ENCODE measurements at regions not wholly inside any gene's neighbourhood (a gene's known extent, or its start where the extent isn't known, plus 50 kb on each side); places are given as distances from the start of the nearest gene placed in this dataset.

DNA sequence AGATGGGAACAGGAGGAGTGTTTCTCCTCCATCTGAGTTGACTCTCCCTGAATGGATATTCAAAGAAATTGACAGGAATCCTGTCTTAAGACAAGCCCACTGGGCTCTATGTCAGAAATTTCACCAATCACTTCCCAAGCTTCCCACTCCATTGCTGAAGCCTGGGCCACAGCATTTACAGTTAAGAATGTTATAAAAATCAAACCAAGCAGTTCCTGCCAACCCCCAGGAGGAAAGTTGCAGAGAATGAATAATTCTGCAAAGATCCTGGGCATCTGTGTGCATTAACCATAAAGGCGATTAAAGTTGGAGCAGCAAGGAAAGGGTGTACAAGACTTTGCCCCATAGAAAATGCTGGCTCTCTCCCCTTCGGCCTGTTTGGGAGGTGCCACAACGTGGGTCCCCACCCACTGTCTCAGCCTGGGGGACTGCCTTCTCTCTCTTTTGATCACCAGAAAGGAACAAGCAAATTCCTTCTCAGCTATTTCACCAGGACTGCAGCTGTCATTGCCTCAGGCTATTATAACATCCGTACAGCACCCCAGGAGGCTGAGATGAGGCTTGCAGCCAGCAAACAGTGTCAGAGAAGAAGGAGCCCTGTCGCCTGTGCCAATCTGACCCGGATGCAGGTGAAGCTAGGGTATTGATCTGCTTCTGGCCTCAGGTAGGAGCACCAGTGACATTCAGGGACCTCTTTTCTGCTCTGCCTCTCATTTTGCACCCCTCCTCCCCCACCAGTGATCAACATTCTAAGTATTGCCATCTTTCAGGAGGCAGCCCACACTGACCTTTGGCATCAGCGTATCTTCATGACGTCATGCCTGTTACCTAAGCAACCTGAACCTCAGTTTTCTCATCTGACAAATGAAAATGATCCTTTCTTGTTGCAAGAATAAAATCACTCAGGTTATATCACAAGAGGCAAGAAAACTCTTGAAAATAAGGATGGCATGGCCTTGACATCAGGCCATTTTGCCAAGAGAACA, 219.0 kb downstream of the SH3BP4 start:
- no peak for DNase-seq

DNA sequence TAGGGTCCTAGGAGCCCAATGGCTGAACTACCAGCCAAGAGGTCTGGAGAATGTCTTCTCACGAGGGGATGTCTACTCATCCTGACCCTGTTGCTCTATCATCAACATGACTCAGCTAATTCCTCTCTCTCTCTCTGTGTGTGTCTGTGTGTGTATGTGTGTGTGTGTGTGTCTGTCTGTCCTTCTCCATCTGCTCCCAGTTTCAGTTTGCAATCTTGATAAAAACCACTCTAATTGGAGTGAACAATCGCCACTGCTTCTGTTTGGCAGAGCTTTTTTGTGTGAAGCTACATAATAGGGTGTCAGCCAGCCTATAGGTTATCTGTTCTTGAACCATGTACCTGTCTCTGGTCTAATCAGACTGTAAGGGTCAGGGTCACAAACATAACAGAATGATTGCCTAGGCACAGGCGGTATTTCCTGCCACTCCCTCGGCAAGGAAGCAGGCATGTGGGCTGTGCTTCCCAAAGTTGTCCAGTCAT, 219.8 kb downstream of the SH3BP4 start:
- DNase-seq = no peak

DNA sequence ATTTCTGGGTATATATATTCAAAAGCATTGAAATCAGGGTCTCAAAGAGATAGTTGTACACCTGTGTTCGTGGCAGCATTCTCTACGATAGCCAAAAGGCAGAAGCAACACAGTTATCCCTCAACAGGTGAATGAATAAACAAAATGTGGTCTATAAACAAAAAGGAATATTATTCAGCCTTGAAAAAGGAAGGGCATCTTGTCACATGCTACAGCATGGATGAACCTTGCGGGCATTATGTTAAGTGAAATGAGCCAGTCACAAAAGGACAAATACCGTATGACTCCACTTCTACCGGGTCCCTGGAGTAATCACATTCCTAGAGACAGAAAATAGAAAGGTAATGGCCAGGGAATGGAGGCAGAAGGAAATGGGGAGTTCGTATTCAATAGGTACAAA, 228.8 kb downstream of the SH3BP4 start:
- DNase-seq = no peak

DNA sequence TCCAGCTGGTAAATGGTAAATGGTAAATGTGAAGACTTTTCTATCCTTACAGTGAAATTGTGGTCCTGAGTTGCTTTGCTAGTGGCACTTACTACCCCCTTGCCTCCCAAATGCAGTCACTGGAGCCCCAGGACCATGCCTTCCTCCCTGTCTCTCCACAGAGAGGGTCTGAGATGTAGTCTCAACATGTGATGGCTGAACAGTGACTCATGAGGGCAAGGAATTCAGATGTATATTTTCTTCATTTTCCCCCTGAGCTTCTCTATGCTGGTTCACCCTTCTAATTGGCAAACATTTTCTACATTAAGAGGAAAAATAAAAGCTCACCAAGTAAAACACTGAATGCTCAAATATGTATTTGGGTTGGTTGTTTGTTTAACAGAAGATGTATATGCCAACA, 232.0 kb downstream of the SH3BP4 start:
- DNase-seq = no peak

DNA sequence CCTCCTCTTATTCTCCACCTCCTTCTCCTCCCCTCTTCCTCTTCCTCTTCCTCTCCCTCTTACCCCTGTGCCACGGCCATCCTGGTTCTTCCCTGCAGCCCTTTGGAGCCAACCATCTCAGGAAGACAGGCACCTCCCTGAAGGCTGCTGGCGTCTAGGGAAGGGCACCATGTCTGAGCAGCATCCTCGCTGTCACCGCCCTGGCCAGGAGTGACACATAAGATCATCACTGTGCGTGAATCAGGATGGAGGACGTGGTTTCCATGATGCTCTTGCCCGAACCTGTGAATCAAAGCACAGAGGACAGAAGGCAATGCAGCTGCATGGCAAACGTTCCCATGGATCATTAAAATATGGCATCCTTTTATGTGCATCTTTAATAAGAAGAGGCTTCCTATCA, 236.0 kb downstream of the SH3BP4 start:
- no peak for DNase-seq

DNA sequence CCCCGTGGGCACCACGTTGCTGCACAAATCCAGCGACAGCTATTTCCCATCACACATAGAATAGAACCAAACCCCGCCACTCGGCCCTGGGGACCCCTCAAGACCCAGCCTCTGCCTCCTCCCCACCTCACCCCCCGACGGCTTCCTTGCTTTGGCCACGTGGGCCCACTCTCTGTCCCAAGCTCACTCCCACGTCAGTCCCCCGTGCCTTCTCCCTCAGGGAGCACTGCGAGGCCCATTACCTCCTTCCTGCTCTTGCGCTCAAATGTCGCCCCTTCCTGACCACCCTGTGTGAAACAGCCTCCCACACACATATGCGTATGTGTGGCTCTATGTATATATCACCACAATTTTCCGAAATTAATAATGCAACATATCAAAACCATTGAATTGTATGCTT, 239.7 kb downstream of the SH3BP4 start:
- no peak for DNase-seq

DNA sequence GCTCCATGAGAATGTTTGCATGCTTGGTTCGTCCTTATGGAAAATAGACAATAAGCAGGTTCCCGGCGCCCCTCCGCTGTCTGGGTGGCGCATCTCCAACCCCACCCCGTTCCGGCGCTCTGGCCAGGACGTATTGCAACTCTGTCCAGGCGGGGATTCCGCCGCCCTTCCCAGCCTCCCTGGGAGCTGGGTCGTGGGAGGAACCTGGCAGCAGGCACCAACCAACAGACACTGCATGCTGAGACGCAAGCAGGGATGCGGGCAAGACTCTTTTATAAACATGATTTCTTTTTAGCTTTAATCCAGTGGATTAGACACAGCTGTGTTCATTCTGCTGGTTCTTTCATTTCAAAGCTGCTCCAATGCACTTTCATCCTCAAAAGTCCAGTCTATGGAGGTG, 240.2 kb downstream of the SH3BP4 start:
- no peak for DNase-seq

DNA sequence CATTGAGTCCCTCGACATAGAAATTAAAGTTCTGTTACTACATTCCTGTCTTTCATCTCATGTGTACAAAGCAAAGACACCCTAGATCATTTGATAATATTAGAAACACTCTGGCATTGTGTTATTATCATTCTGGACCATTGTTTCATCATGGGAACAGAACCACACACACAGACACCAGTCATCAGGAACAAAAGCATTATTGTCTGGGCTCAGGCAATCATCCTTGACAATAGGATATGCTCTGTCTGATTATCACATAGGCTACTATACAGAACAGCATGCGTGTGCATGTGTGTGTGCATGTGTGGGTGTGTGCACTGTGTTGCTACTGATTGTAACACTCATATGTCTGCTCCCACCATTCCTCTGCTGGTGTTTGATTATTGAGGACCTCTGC, 242.5 kb downstream of the SH3BP4 start:
- no peak for DNase-seq

DNA sequence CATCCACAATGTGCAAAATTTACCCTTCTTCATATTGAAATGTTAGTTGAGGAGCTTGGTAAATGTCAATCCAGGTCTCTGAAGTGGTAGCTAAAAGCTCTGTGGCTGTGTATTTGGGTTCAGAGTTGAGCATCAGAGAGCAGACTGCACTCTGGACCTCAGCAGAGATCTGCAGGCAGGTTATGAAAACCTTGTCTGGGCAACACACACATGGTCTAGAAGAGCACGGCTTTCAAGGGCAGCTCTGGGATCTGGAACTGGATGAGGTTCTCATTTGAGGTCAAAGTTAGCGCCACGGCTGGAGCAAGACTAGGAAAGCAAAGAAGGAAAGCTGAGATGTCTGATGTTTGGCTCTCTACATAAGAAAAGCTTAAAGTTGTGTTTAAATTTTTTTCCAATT, 243.0 kb downstream of the SH3BP4 start:
- DNase-seq = no peak

DNA sequence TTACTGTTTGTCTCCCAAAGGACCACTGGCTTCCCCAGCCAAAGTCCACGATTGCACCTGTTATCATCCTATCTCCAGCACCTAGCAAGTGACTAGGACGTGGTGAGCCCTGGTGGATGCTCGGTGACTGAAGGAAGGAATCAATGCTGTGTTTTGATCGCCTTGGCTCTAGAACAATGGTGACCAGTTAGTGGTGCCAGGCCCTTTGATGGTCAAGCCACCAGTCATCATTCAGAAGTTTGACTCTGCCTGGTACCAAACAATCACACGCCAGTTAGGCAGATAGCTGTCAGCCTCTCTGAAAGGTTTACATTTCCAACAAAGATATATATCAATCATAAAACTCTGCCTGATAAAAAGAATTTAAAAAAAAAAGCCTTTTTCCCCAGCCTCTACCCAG, 244.1 kb downstream of the SH3BP4 start:
- no peak for DNase-seq

DNA sequence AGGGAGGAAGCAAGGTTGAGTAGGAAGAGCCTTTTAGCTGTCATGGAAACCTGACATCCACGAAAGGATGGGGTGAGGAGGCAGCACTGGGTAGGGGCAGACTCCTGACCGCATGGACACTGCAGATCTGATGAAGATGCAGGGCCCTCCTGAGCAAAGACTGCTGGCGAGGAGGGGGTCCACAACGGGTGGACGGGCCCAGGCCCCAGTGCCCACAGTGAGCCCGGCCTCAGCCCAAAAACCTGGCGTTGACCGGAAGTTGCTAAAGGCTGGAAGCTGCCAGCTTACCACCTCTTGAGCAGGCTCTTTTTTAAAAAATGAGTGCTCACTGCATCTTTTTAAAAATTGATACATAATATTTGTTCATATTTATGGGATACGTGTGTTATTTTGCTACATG, 247.3 kb downstream of the SH3BP4 start:
- DNase-seq = no peak

DNA sequence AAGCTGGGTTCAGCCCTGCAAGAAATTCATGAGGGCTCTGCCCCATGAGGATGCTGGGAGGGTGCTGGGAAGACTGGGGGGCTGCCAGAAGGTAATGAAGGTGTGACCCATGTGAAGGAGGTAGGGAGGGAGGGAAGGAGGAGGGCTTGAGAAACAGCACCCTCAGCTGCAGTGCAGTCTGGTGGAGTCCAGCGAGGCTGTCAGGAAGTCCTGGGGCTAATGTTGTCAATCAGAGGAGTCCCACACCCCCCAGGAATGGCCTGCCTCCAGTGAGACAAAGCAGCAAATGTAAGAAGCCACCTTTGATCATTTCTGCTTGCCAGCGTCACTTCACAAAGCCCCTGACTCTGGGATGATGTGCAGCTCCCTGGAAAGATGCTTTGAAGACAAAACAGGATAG, 248.4 kb downstream of the SH3BP4 start:
- DNase-seq = no peak

DNA sequence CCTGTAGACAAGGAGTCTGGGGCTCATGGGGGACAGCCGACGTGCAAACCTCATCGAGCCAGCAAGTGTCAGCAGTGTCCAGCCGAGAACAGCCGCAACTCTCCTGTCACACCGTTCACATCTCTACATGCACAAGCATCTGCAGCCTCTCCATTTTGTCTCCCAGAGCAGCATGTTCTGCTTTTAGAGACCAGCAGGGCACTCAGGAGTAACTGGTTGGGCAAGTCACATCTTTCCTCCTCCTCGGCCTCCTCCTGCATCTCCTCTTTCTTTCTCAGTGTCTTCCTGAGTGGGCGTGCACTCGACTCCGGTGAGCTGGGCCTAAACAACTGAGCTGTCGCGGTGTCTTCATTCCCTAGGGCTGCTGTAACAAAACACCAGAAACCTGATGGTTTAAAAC, 249.9 kb downstream of the SH3BP4 start:
- no peak for DNase-seq

DNA sequence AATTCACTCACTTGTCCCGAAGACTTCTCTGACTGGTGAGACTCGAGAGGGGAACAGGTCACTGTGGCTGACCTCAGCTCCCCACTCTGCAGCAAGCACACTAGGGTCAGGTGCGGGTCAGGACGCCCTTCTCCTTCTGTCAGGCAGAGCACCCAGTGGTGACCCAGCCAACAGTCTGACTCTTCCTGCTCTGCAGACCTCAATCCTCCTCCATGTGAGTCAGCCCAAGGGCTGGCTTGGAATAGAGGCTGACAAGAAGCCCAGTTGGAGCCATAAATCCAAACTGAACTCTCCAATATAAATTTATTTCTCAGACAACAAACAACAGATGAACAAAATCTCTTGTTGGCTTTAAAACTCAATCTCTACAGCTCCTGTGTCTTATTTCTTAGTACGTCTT, 253.1 kb downstream of the SH3BP4 start:
- no peak for DNase-seq

DNA sequence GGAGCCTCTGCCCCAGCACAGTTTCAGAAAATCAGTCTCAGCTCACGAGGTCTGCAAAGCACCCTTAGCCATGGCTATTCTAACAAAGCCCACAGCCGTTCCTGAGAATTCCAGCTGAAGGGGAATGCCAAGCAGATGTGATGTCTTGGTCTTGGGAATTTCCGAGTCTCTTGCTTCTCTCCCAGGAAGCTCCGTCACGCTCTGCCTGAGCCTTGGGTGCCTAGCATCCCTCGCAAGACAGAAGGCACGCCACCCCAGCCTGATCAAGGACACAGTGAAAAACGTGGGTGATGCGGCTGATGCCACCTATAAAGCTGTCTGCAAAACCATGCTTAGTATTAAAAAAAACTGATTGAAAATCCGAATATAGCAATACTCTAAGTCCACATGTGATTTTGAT, 254.6 kb downstream of the SH3BP4 start:
- no peak for DNase-seq

DNA sequence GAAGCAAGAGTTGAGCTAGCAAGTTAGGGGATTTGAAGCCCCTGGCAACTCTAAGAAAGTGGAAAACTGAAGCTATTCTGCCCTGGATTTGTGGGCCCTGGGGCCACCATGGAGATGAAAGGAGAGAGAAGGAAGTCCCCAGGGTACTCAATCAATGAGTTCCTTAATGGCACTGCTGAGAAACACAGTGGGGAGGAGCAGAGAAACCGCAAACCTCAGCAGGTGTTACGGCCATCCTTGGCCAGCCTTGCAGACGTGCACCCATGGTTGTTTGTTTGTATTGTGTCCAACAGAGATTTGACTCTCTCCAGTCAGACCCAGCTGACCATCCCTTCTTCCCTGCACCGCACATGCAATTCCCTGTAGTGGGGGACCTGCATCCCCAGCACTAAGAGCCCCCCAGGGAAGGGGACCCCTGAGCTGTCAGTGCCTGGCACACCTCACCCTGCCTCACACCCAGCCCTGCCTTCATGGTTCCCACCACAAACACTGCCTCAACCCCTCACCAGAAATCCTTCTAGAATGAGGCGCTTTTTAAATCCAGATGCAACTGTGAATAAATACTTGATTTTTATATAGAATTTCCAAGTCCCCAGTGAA, 255.3 kb downstream of the SH3BP4 start:
- no peak for DNase-seq

DNA sequence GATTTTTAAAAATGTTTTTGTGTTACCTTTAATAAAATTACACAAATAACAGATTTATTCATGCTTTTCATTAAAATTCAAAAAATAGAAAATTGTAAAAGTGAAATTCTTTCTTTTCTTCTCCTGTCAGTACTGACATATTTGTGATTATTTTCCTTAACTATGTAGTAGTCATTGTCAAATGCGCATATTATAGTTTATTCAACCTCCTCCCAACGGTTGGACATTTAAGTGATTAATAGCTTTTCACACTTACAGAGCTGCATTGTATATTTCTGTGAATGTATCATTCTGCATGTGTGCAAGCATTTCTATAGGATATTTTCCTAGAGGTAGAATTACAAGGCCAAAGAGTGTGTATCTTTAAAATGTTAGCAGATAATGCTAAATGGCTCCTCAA, 259.2 kb downstream of the SH3BP4 start:
- DNase-seq = no peak

DNA sequence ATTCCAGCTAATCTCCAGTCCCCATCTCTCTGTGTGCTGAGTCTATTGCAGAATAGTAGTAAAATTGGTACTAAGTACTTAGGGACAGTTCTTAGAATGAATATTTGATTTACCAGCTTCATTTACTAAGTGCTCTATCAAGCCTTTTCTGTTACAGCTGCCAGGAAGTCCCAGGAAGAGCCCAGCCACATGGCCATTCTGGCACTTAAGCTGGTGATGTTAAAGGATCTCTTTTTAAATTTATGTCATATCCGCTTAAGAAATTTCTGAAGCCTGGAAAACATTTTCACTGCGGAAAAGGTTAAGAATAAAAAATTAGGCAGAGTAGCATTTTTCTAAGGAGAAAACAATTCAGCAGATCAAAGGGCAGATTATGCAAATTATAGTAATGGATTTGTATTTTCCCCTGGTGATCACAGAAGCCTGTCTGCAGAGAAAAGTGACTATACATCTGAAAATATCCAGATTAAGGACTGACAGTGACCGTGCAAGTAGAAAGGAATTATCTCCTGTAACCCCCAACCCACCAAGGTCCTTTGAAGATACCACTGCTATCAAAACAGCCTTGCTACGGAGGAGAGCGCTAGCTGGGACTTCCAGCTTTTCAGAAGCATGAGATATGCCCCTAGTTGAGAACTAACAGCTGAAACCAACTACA, 260.8 kb downstream of the SH3BP4 start:
- DNase-seq = no peak

DNA sequence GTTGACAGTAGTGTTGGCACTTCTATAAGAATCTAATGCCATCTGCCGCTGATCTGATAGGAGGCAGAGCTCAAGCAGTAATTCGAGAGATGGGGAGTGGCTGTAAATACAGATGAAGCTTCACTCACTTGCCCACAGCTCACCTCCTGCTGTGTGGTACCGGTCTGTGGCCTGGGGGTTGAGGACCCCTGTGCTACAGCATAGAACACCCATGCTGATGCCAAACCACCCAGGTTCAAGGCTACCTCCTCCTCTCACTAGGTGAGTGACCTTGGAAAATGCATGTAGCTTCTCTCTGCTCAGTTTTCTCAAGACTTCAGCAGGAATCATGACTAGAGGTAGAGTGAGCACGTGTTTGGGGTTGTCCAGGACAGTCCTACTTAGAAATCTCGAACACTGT, 263.4 kb downstream of the SH3BP4 start:
- DNase-seq = no peak

DNA sequence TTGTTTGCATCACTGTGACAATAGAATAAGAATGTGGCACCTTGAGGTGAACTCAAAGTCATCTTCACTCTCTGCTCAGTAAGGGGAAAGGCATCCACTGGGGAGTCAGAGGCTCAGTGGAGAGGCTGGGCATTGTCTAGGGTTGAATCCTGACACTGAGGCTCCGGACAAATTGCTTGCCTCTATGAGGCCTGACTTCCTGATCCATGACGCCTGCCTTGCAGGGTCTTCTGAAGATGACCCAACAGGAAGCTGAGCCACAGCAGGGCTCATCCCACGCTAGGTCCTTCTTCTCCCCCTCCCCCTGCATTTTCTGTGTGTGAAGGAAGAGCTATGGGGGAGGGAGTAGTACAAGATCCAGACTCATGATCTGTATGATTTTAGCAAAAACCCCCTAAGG, 265.1 kb downstream of the SH3BP4 start:
- no peak for DNase-seq

DNA sequence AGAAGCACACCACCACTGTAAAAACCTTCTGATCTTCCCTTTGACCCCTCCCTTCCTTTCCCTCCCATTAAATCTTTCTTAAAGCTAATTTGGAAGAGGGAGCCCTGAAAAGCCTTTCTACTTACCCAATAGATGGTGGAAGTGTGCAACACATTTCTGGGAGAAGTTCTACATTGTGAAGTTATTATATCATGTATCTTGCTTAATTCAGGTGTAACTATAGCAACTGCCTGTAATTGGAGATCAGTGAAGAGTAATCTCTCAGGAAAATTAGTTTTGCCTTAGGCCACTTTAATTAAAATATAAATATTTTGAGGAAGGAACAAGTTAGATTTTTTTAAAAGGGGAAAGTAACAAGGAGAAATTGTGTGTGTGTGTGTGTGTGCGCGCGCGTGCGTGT, 266.0 kb downstream of the SH3BP4 start:
- no peak for DNase-seq

DNA sequence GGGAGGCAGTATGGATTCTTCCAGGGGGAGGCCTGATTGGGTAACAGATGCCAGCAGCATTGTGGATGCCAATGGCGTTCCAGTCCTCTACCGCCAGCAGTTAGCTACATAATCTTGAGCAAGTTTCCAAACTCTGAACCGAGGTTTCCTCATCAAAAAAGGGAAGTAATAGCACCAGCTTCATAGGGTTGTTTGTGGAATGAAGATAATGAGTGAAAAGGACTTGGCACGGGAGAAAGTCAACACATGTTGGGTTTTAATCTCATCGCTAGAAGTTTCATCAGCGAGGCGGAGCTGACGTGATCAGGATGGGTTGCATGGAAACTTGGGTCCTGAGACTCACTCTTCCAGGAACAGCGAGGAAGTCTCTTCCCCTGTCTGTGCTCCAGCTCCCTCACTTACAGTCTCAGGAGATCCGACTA, 266.7 kb downstream of the SH3BP4 start:
- no peak for DNase-seq

DNA sequence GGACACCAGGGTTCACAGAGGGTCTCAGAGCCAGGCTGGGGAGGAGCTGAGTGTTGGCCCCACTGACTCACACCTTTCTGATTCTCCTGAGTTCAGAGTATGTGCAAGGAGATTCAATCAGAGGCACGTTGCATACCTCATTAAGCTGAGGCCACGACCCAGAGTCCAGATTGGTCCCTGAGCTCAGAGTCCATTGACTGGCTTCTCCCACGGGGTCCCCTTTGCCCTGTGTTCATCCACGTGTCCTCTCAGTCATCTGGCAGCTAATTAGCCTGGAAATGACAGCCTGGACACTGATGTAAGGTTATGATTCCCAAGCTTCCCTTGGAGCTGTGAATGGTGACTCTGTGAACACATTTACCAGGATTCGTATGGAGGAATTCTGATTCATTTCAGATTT, 267.2 kb downstream of the SH3BP4 start:
- DNase-seq = no peak

DNA sequence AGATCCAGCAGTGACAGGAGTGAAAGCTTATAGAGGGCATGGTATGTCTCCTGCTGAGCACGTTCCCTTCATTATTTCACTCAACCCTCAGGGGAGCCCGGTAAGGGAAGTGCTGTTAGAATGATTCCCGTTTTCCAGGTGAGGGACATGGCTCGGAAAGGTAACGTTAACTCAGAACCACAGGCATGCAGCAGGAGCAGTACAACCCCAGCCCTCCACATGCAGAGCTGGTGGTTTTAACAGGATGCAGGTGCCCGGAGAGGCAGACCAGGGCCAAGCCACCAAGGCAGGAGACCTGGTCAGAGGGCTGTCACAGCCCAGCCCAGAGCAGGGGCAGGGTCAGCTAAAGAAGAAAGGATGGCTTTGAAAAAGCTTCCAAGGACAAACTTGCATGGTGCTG, 268.5 kb downstream of the SH3BP4 start:
- no peak for DNase-seq

Measured in activated T-cell treated with anti-CD3 and anti-CD28 coated beads, Interleukin-2, amount 50 U/mL, for 48 hours (primary cell).